Activated T-cell treated with anti-CD3 and anti-CD28 coated beads, Interleukin-2, amount 50 U/mL, for 72 hours (primary cell): ENCODE measurements at regions not wholly inside any gene's neighbourhood (a gene's known extent, or its start where the extent isn't known, plus 50 kb on each side); places are given as distances from the start of the nearest gene placed in this dataset.
"Not testable (repeated sequence)": the region's sequence is repeated elsewhere in the genome, so short reads cannot be mapped to it uniquely, and the experiment has no call there.

Experiments used
- ATAC-seq, 2 donors: fragments of 150-1000 bp; cut with Tn5 transposase; replicated peaks in 1 of 2; 2 replicates each; pipeline ENCODE4 v1.10.0; 2021; ENCODE audit warnings: moderate library complexity in 2 of 2, mild to moderate bottlenecking in 1 of 2
- DNase-seq, 2 donors: peaks; one replicate each; pipeline ENCODE4 v3.0.0; 2021 to 2022; ENCODE audit warnings: mixed read lengths in 1 of 2
- H3K27ac Mint-ChIP-seq: one replicate; pipeline ENCODE4 v1.8.0; 2022; ENCODE audit warnings: mild to moderate bottlenecking, moderate library complexity, mixed read lengths
- H3K27me3 Mint-ChIP-seq: one replicate; pipeline ENCODE4 v1.8.0; 2022; ENCODE audit warnings: low read depth, mixed read lengths
- H3K36me3 Mint-ChIP-seq, 2 donors: one replicate each; pipeline ENCODE4 v1.8.0; 2022; ENCODE audit warnings: mixed read lengths in 2 of 2, mild to moderate bottlenecking in 1 of 2; ENCODE audit not compliant: insufficient read depth in 2 of 2
- H3K4me1 Mint-ChIP-seq: one replicate; pipeline ENCODE4 v1.8.0; 2022; ENCODE audit warnings: low read depth, mixed read lengths
- H3K4me3 Mint-ChIP-seq, 2 donors: one replicate each; pipeline ENCODE4 v1.8.0; 2022; ENCODE audit warnings: mild to moderate bottlenecking in 2 of 2, mixed read lengths in 2 of 2, moderate library complexity in 2 of 2
- H3K9me3 Mint-ChIP-seq, 2 donors: one replicate each; pipeline ENCODE4 v1.8.0; 2022; ENCODE audit warnings: mixed read lengths in 2 of 2

DNA sequence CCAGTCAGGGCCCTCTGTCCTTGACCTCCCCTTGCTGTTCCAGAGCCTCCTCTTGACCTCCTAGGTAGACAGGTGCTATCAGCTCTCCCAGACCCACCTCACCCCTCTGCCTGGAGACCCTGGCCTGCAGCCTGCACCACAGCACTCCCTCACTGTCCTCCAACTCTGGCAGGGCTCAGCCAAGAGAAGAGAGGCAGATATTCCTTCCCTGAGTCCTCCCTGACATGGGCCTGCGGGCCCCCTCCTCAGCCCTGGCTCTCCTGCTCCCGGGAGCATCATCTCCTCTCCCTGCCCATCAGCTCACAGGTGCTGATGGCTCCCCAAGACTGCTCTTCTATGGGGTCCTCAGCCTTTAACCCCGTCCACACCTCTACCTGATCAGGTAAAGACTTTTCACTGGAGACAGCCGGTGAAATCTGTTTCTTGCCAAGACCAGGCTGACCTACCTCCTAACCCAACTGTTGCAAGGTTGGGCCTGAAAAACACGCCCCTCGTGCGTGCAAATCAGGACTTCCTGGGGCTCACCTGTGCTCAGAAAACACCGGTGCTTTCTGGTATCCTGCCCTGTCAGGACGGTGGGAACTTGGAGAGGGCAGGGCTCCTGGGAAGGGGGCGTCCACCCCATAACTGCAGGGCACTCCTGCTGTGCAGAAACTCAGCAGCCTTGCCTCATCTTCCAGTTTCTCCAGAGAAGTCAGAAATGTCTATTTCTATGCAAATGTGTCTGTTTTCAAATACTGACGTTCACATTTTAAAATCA is 160.7 kb downstream of the SHANK2 start:
- Mint-ChIP-seq H3K27me3 (no peaks in the 10 kb centered on the region), H3K27ac (no peak overlapping the region), H3K9me3 (no peaks in the 10 kb centered on the region), H3K4me1 (no peaks in the 10 kb centered on the region), H3K4me3 (no peak overlapping the region), H3K36me3 (no peaks in the 10 kb centered on the region)
- ATAC-seq (no peak), DNase-seq (no peak)

DNA sequence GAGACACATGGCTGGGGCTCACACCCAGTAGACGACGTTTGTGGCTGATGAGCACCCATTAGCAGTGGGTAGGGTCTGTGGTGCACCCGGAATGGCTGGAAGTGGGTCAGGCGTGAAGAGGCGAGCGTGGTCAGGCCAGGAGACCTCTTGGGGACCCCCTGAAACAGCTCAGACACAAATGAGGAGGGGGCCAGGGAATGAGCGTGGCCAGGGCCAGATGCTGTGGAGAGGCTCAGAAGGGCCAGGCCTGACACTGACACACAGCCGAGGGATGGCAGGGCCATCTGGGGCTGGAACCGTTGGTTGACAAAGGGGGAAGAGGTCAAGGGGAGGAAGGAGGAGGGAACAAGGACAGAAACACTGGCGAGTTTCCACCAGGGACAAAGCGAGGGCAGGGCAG is 162.8 kb downstream of the SHANK2 start:
- DNase-seq (no peak), ATAC-seq (no peak)
- H3K36me3 Mint-ChIP-seq: no peaks in the 10 kb centered on the region
- H3K27me3 Mint-ChIP-seq: no peaks in the 10 kb centered on the region
- H3K4me1 Mint-ChIP-seq: no peaks in the 10 kb centered on the region
- no peaks in the 10 kb centered on the region for H3K9me3 Mint-ChIP-seq
- no peak overlapping the region for H3K27ac Mint-ChIP-seq
- H3K4me3 Mint-ChIP-seq: no peak overlapping the region

GRCh38 chr11:71088314-71089215 is 163.8 kb downstream of the SHANK2 start:
- not testable (repeated sequence) for ATAC-seq, H3K9me3 Mint-ChIP-seq, H3K4me3 Mint-ChIP-seq, H3K27ac Mint-ChIP-seq, H3K4me1 Mint-ChIP-seq, H3K27me3 Mint-ChIP-seq, DNase-seq, H3K36me3 Mint-ChIP-seq

GRCh38 chr11:71086687-71087258 is 165.6 kb downstream of the SHANK2 start:
- no peaks in the 10 kb centered on the region for H3K9me3 Mint-ChIP-seq
- DNase-seq (no peak), ATAC-seq (peak; percentile 9 to 46)
- H3K36me3 Mint-ChIP-seq: no peaks in the 10 kb centered on the region
- H3K4me1 Mint-ChIP-seq: no peaks in the 10 kb centered on the region
- H3K27me3 Mint-ChIP-seq: no peaks in the 10 kb centered on the region
- no peak overlapping the region for H3K27ac Mint-ChIP-seq
- H3K4me3 Mint-ChIP-seq: no peak overlapping the region

DNA sequence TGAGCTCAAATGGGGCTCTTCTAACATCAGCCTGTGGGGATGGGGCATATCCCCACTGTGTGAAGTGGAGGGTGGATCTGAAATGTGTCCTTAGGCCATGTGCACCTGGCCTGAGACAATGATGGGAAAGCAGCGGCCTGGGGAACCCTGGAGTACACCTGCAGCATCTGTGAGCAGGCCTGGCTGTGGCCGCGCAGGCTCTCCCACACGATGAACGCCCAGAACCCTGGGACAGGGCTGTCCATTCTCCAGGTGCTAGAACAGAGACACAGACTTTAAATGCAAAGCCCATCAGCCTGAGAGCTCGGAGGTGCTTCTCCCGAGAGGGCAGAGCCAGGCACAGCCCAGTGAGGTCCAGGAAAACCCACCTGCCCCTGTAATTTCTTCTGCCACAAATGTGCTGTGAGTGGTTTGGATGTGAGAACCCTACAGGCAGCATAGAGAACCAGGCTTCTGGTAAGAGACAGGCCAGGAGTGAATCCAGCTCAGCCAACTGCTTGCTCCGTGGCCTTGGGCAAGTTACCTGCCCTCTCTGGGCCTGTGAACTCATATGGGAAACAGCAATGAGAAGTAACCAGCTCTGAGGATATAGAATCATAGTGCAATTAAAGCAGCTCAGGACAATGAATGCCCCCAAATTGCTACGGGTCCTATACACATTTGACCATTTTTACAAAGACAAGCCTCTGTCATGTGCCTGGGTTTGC is 167.9 kb downstream of the SHANK2 start:
- Mint-ChIP-seq H3K27ac (no peak overlapping the region), H3K9me3 (no peaks in the 10 kb centered on the region), H3K36me3 (no peaks in the 10 kb centered on the region), H3K4me3 (no peak overlapping the region), H3K4me1 (no peaks in the 10 kb centered on the region), H3K27me3 (no peaks in the 10 kb centered on the region)
- DNase-seq (no peak), ATAC-seq (no peak)

- DNase-seq: no peak
- no peak for ATAC-seq
- Mint-ChIP-seq H3K27ac (no peak overlapping the region), H3K4me3 (no peak overlapping the region), H3K27me3 (no peaks in the 10 kb centered on the region), H3K4me1 (no peaks in the 10 kb centered on the region), H3K9me3 (no peaks in the 10 kb centered on the region), H3K36me3 (no peaks in the 10 kb centered on the region)
These were observed 169.3 kb downstream of the SHANK2 start for GRCh38 chr11:71083105-71083504.

DNA sequence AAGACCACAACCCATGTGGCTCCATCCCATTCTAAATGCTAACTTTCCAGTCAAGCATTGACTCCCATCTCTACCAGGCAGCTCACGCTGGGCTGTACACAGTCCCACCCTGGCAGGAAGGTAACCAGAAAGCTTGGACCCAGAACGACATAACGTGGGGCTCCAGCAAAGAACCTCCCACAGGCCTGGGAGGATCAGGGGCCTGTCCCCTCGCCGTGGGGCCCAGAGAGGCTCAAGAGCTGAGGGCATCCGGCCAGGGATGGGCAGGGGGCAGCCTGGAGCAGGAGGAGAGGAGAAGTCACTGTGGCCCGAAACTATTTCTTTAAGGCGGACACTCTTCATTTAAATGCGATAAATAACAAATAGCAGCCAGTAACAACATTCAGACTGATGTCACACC is 169.9 kb downstream of the SHANK2 start:
- no peak for ATAC-seq
- no peaks in the 10 kb centered on the region for H3K27me3 Mint-ChIP-seq

GRCh38 chr11:71081704-71082230 is 170.6 kb downstream of the SHANK2 start:
- no peak for DNase-seq
- H3K4me3 Mint-ChIP-seq: no peak overlapping the region
- H3K9me3 Mint-ChIP-seq: no peaks in the 10 kb centered on the region
- H3K4me1 Mint-ChIP-seq: no peaks in the 10 kb centered on the region
- no peaks in the 10 kb centered on the region for H3K36me3 Mint-ChIP-seq
- no peak for ATAC-seq
- no peak overlapping the region for H3K27ac Mint-ChIP-seq
- no peaks in the 10 kb centered on the region for H3K27me3 Mint-ChIP-seq

More for the DNA sequence above, 169.9 kb downstream of the SHANK2 start:
- Mint-ChIP-seq H3K4me1 (no peaks in the 10 kb centered on the region), H3K9me3 (no peaks in the 10 kb centered on the region), H3K4me3 (no peak overlapping the region), H3K36me3 (no peaks in the 10 kb centered on the region), H3K27ac (no peak overlapping the region)
- DNase-seq: no peak

- ATAC-seq: peak in 1 of 2 donors; percentile 36
- Mint-ChIP-seq H3K9me3 (no peaks in the 10 kb centered on the region), H3K36me3 (no peaks in the 10 kb centered on the region), H3K27ac (no peak overlapping the region), H3K4me3 (no peak overlapping the region), H3K27me3 (no peaks in the 10 kb centered on the region), H3K4me1 (no peaks in the 10 kb centered on the region)
- peak; percentile 56 for DNase-seq
These were observed 171.9 kb downstream of the SHANK2 start for GRCh38 chr11:71080239-71081097.

DNA sequence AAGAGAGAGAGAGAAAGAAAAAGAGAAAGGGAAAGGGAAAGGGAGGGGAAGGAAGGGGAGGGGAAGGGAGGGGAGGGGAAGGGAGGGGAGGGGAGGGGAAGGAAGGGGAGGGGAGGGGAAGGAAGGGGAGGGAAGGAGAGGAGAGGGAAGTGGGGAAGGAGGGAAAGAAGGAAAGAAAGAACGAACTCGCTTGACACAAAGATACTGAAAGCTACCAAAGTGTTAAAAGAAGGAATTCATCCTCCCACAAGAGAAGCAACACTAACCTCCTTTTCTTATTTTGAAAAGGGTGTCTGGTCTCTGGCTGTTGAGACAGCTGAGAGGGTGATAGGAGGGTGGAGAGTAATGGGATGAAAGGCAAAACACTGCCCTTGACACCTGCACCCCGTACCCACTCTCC is 172.6 kb downstream of the SHANK2 start:
- no peaks in the 10 kb centered on the region for H3K27me3 Mint-ChIP-seq
- no peaks in the 10 kb centered on the region for H3K36me3 Mint-ChIP-seq
- no peak overlapping the region for H3K27ac Mint-ChIP-seq
- no peaks in the 10 kb centered on the region for H3K9me3 Mint-ChIP-seq
- no peaks in the 10 kb centered on the region for H3K4me1 Mint-ChIP-seq
- no peak overlapping the region for H3K4me3 Mint-ChIP-seq
- DNase-seq: no peak
- ATAC-seq: no peak

GRCh38 chr11:71078482-71078881 is 173.9 kb downstream of the SHANK2 start:
- Mint-ChIP-seq H3K4me1 (no peaks in the 10 kb centered on the region), H3K4me3 (no peak overlapping the region), H3K9me3 (no peaks in the 10 kb centered on the region), H3K36me3 (no peaks in the 10 kb centered on the region), H3K27me3 (no peaks in the 10 kb centered on the region), H3K27ac (no peak overlapping the region)
- DNase-seq (no peak), ATAC-seq (no peak)
